ENCODE measurements at regions not wholly inside any gene's neighbourhood (a gene's known extent, or its start where the extent isn't known, plus 50 kb on each side); places are given as distances from the start of the nearest gene placed in this dataset.

DNA sequence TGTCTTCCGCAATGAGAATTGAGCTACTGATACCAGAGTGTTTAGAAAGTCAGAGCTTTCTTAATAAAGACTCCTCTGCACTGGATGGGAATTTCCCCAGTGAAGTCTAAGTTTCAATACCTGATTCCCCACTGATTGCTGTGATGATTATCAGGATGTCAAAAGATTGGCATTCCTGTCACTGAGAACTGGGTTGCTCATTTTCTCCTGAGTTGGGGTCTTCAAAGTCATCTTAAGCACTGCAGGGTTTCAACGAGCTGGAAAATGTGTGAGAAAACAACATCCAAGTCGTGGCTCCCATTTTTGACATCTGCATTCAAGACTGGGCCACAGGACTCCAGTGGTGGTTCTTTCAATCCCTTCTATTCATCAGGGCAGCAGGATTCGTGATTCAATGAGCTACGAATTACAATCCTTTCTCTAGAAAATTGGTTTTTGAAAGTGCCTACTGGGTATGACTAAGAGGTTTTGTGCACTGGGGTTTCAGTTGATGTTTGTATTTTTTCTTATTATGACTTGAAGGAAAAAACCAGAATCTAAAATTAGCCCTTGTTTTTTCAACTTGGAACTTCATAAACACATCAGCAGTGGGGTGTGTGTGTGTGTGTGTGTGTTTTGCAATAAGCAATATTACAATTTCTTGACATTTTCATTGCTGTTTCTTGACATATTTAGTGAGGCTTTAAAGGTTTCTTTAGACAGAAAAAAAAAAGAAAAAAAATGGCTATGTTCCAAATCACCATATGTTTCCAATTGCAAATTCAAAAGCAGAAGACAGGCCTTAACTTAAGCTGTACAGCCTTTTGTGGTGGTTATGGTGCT, 233.0 kb downstream of the FAM76B start:
- Mint-ChIP-seq H3K27me3 (ENCODE audit: low read depth in 3 of 3) (peaks cover 0 to 4% (median 2%) of the 10 kb centered on the region in 3 donors), H3K36me3 (no peaks in the 10 kb centered on the region), H3K9me3 (no peaks in the 10 kb centered on the region), H3K4me1 (peaks cover 0 to 4% of the 10 kb centered on the region in 2 donors), H3K27ac (no peak overlapping the region), H3K4me3 (no peak overlapping the region)
- DNase-seq = no peak

DNA sequence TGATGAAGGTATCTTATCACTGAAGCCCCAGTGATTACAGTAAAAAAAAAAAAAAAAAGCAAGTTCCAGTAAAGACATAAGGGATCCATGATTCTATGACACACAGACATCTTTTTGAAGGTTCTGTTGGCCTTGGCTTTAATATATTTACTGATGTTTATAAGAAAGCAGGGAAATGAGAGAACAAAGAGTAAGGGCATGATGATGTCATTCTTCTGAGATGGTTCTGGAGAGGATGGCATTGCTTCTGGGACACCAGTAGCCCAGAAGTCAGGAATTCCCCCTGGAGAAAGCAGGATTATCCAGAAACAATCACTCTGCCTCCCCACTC, 233.6 kb downstream of the FAM76B start:
- H3K4me3 Mint-ChIP-seq = no peak overlapping the region
- H3K4me1 Mint-ChIP-seq = peaks cover 0 to 4% of the 10 kb centered on the region in 2 donors
- H3K9me3 Mint-ChIP-seq = no peaks in the 10 kb centered on the region
- no peak for DNase-seq
- peaks cover 0 to 4% (median 2%) of the 10 kb centered on the region in 3 donors for H3K27me3 Mint-ChIP-seq (ENCODE audit: low read depth in 3 of 3)
- H3K36me3 Mint-ChIP-seq = no peaks in the 10 kb centered on the region
- H3K27ac Mint-ChIP-seq = no peak overlapping the region

DNA sequence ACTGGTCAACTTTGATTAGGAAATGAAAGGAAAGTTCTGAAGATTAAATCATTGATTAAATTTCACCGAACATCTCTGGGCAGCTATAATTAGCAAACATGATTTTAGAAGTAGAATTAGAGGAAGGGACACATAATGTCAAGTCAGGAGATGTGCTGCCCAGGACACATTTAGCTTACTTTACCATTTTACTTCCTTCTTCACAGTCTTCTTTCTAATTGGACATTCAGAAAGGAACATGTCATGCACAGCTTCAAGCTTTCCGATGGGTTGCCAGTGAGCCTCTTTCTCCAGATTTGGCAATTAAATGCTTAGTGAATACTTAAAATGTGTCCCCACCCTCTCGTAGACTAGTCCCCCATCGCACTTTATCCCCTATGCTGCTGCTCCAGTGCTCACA, 234.7 kb downstream of the FAM76B start:
- no peaks in the 10 kb centered on the region for H3K9me3 Mint-ChIP-seq
- H3K36me3 Mint-ChIP-seq = no peaks in the 10 kb centered on the region
- H3K4me1 Mint-ChIP-seq = peaks cover 0 to 4% of the 10 kb centered on the region in 2 donors

DNA sequence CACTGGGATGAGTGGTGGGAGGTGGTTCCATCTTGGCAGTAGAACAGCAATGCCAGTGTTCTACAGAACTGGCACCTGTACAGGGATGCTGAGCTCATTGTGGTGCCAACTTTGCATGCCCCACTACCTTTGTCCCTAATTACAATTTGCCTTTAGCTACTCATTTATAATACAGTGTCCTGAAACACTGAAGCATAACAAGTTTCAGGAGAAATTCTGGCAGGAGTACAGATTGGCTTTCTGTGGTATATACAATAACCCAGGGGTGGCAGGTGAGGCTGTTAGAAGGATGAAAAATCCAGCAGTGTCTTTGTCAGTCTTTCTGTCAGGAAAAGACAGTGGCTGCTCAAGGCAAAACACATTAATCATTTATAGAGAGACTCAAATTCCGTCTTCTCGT, 240.3 kb downstream of the FAM76B start:
- no peaks in the 10 kb centered on the region for H3K36me3 Mint-ChIP-seq
- H3K4me3 Mint-ChIP-seq = no peak overlapping the region
- H3K27ac Mint-ChIP-seq = no peak overlapping the region
- H3K9me3 Mint-ChIP-seq = no peaks in the 10 kb centered on the region
- peaks cover 0 to 4% (median 3%) of the 10 kb centered on the region in 3 donors for H3K27me3 Mint-ChIP-seq (ENCODE audit: low read depth in 3 of 3)
- H3K4me1 Mint-ChIP-seq = peaks cover 0 to 4% of the 10 kb centered on the region in 2 donors
- no peak for DNase-seq

More for the DNA sequence above, 234.7 kb downstream of the FAM76B start:
- Mint-ChIP-seq H3K4me3 (no peak overlapping the region), H3K27me3 (ENCODE audit: low read depth in 3 of 3) (peaks cover 0 to 4% (median 2%) of the 10 kb centered on the region in 3 donors), H3K27ac (no peak overlapping the region)
- DNase-seq = no peak

DNA sequence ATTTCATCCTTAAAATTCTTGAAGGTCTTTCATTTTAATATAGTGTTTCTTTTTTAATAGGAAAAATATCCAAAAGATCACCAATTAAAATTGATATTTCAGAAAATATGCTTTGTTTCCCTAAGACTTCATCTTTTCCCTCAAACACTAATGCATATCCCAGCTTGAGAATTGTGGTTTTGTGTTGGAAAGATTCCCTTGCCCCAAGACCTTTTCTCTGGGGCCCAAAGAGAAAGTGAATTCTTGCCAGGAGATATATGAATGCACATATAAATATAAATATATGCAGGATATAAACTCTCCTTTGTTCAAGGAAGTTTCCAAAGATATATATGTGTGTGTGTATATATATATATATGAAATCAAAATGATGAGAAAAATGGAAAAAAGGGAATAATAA, 241.2 kb downstream of the FAM76B start:
- no peak for DNase-seq
- Mint-ChIP-seq H3K27me3 (ENCODE audit: low read depth in 3 of 3) (peaks cover 1 to 10% (median 3%) of the 10 kb centered on the region in 3 donors), H3K4me3 (no peak overlapping the region), H3K27ac (no peak overlapping the region), H3K36me3 (no peaks in the 10 kb centered on the region), H3K4me1 (no peaks in the 10 kb centered on the region), H3K9me3 (no peaks in the 10 kb centered on the region)

DNA sequence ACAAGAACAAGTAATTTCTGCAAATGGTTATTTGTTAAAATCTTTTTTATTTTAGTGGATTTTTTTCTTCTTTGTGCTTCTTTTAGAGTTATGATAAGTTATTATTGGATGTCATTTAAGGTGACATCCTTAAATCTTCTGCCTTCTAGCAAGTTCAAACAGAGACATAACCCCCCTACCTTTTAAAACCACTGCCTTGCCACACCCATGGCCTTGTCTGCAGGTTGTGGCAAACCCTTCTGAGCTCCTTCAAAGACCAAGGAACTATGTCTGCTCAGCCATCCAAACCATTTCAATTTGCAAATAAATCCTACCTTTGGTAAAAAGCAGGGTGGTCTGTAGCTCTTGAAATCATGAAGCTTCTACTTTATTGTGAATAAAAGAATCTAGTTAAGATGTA, 241.6 kb downstream of the FAM76B start:
- Mint-ChIP-seq H3K4me3 (no peak overlapping the region), H3K4me1 (no peaks in the 10 kb centered on the region), H3K9me3 (no peaks in the 10 kb centered on the region), H3K27me3 (ENCODE audit: low read depth in 3 of 3) (peaks cover 1 to 10% (median 3%) of the 10 kb centered on the region in 3 donors), H3K27ac (no peak overlapping the region), H3K36me3 (no peaks in the 10 kb centered on the region)
- DNase-seq = no peak

DNA sequence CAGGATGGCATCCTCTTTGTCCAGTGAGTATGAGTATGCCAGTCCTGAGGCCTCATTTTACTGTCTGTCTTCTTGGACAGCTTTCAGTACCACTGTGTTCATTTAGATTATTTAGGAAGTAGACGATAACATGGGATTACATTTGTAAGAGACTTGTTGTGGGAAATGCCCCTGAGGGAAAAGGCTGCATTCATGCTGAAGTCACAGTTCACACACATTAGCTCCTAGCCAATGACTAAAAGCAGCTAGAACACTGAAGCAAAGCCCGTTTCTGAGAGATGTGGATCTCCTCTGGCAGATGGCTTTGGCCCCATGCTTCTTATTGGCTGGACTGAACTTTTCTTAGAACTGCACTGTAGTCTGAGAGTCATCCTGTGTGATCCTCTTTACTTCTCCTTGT, 242.4 kb downstream of the FAM76B start:
- DNase-seq = no peak
- H3K27ac Mint-ChIP-seq = no peak overlapping the region
- no peaks in the 10 kb centered on the region for H3K36me3 Mint-ChIP-seq
- no peaks in the 10 kb centered on the region for H3K4me1 Mint-ChIP-seq
- H3K9me3 Mint-ChIP-seq = no peaks in the 10 kb centered on the region
- H3K4me3 Mint-ChIP-seq = no peak overlapping the region
- H3K27me3 Mint-ChIP-seq (ENCODE audit: low read depth in 3 of 3) = peaks cover 1 to 10% (median 2%) of the 10 kb centered on the region in 3 donors

DNA sequence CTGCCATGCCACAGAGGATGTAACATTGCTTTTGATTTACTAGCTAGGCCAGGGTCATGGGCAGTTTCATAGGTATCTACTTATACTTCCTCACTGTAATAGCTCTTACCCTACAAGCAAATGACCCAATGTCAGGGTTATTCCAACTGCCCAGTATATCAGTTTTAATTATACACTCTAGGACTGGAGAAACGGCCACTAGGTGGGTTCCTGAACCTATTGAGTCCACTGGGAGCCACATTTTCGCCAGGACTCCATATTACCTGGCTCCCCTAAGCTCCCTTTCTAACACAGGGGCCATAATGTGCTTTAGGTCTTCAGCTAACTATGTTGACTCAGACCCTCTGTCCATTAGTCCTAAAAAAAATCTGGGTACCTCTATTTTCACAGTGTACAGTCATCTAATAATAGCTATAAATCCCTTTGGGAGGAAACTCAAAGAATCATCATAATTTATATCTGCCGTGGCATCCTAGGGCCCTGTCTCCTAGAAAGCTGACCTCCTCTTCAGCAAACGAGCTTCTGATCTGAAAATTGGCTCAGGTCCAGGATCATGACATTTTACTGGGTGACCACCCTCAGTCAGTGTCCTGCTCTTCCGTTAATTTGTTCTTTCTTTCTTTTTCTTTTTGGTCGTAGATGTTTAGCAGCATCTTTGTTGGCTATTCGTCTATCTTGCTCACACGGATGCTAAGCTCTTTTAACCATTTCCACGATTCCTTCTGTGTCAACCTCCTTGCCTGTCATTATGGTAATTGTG, 244.3 kb downstream of the FAM76B start:
- no peaks in the 10 kb centered on the region for H3K36me3 Mint-ChIP-seq
- H3K4me1 Mint-ChIP-seq = no peaks in the 10 kb centered on the region
- DNase-seq = no peak
- H3K4me3 Mint-ChIP-seq = no peak overlapping the region
- H3K27ac Mint-ChIP-seq = no peak overlapping the region
- peaks cover 1 to 12% (median 3%) of the 10 kb centered on the region in 3 donors for H3K27me3 Mint-ChIP-seq (ENCODE audit: low read depth in 3 of 3)
- no peaks in the 10 kb centered on the region for H3K9me3 Mint-ChIP-seq

DNA sequence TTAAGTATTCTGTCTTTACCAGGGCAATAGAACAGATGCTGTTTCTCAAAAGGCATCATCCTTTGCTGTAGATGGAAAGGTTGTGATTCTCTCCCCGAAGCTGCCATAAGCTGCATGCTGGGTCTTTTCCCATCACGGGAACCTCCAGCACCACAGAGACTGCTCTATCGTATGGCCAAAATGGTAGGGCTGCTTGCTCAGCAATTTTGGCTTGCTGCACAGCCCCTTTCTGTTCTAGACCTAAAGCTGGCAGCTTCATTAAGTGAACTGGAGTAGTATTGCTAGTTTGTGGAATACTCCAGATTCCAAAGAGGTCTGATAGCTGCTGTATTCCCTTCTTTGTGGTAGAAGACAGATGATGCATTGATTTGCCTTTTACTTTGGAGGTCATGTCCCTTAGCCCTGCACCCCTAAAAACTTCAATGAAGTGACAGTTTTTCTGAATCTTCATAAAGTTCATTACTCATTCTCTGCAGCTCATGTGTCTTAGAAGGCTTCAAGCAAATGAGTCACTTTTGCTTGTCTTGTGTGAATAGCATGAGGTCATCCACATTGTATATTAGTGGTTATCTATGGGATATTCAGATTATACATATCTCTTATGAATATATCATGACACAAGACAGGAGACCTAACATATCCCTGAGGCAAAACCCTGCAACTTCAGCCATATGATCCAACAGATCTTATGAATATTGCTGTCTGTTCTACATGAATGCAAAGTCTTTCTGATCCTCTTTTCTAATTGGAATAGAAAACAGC, 245.3 kb downstream of the FAM76B start:
- Mint-ChIP-seq H3K4me3 (no peak overlapping the region), H3K27me3 (ENCODE audit: low read depth in 3 of 3) (peaks cover 1 to 12% (median 3%) of the 10 kb centered on the region in 3 donors), H3K4me1 (no peaks in the 10 kb centered on the region), H3K9me3 (no peaks in the 10 kb centered on the region), H3K27ac (no peak overlapping the region), H3K36me3 (no peaks in the 10 kb centered on the region)
- no peak for DNase-seq

DNA sequence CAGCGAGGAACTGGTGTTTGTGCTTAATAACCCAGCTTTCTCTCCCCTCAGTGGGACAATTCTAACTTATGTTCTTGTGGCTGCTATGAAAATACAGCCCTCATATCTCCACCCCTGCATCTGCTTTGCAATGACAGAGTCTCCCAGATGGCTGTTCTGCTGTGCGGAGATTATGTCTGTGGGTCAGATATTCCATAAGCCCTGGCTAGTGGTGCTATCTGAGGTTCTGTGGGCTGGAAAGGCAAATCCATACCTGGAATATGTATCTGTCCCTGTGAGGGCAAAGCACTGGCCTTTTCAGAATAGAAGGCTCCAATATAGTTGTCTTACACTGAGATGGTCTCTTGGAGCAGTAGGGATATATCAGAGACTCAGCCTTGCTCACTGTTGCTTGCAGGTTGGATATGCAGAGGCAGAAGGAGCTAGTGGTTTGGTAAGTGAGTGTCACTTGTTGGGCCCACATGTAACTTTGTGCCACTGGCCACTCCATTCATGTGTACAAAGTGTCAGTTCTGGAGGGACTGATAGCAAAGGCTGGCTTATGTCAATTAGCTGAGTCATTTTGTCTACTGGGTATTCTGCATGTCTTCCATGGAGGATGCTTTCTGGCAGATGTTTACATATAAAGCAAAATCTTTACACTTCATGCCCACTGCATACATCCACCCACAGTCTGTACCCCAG, 246.6 kb downstream of the FAM76B start:
- peaks cover 3 to 12% (median 3%) of the 10 kb centered on the region in 3 donors for H3K27me3 Mint-ChIP-seq (ENCODE audit: low read depth in 3 of 3)
- H3K4me3 Mint-ChIP-seq = no peak overlapping the region
- DNase-seq = no peak
- no peaks in the 10 kb centered on the region for H3K4me1 Mint-ChIP-seq
- no peaks in the 10 kb centered on the region for H3K36me3 Mint-ChIP-seq
- no peak overlapping the region for H3K27ac Mint-ChIP-seq
- no peaks in the 10 kb centered on the region for H3K9me3 Mint-ChIP-seq

DNA sequence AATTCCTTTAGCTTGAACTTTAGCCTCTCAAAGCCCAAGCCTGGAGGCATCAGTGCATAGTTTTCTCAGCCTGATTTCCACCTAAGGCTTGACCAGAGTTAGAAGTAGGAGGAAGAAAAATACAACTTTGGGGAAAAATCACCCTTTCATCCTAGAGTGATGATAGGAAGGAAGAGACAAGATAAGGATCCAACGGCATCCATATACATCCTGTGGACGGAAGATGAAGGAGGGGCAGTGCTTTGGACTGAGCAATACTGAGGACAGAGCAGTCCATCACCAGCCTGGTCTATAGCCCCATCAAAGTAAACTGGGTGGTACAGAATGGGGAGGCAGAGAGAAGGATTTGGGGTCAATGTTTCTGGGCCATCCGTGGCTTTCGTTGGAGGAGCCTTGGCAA, 247.9 kb downstream of the FAM76B start:
- no peak for DNase-seq
- H3K36me3 Mint-ChIP-seq = no peaks in the 10 kb centered on the region
- H3K27me3 Mint-ChIP-seq (ENCODE audit: low read depth in 3 of 3) = peaks cover 3 to 12% (median 3%) of the 10 kb centered on the region in 3 donors
- H3K27ac Mint-ChIP-seq = no peak overlapping the region
- no peak overlapping the region for H3K4me3 Mint-ChIP-seq
- no peaks in the 10 kb centered on the region for H3K9me3 Mint-ChIP-seq
- no peaks in the 10 kb centered on the region for H3K4me1 Mint-ChIP-seq

DNA sequence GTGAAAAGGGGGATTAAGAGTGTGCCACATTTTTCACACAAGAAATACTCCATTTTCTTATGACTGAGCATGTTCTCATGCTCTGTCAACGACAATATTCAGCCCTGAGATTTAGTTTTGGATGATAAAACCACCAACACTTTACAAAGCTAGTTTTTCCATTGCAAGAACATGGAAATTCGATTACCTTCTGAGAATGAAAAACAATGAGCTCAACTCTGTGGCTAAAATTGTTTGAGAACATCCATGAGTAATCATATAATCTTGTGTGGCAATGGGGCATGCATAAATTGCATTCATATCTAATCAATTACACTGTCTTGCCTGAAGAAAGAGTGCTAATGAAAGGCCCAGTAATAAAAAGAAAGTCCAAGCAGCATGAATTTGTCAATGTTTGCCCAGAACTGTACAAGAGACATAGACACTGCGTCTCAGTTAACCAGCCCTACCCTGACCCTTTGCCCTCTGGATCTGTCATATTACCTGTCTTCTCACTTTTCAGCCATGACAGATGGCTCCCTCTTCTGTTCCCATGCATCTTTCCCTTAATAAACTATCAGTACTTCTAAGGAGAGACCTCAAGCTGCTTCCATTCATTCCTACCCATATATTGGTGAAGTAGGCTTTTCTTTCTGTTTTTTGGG, 253.4 kb downstream of the FAM76B start:
- Mint-ChIP-seq H3K9me3 (peaks cover 0 to 5% (median 0%) of the 10 kb centered on the region in 6 donors), H3K4me1 (no peaks in the 10 kb centered on the region), H3K27me3 (ENCODE audit: low read depth in 3 of 3) (peaks cover 3 to 4% (median 3%) of the 10 kb centered on the region in 3 donors), H3K27ac (no peak overlapping the region), H3K4me3 (no peak overlapping the region), H3K36me3 (no peaks in the 10 kb centered on the region)
- DNase-seq = no peak

DNA sequence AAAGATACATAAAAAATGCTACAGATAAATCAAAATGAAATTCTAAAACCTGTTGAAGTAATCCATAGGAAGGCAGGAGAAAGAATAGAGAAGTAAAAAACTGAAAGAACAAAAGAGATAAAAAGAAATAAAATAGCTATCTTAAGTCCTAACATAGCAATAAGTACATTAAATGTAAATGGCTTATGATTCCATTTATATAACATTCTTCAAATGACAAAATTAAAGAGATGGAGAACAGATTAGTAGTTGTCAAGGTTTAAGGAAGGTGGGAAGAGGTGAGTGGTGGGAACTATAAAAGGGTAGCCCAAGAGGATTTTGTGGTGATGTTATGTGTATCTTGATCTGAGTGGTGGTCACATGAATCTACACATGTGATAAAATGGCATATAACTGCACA, 254.8 kb downstream of the FAM76B start:
- peaks cover 0 to 5% (median 0%) of the 10 kb centered on the region in 6 donors for H3K9me3 Mint-ChIP-seq
- no peaks in the 10 kb centered on the region for H3K4me1 Mint-ChIP-seq
- DNase-seq = no peak
- no peak overlapping the region for H3K4me3 Mint-ChIP-seq
- no peak overlapping the region for H3K27ac Mint-ChIP-seq
- peaks cover 4 to 7% (median 4%) of the 10 kb centered on the region in 3 donors for H3K27me3 Mint-ChIP-seq (ENCODE audit: low read depth in 3 of 3)
- no peaks in the 10 kb centered on the region for H3K36me3 Mint-ChIP-seq
